Fibroblast of lung (primary cell): ENCODE measurements at regions not wholly inside any gene's neighbourhood (a gene's known extent, or its start where the extent isn't known, plus 50 kb on each side); places are given as distances from the start of the nearest gene placed in this dataset.

Source experiments
- DNase-seq, 2 donors: peaks; one replicate each; pipeline versions ENCODE4 v3.0.0 to v3.0.0-alpha.2; 2010; ENCODE audit warnings: low read depth in 2 of 2
- H2AFZ ChIP-seq: 2 replicates; pipeline ENCODE4 v1.5.1; 2012; ENCODE audit warnings: low read length, control low read depth, inconsistent platforms
- H3K27ac ChIP-seq: 2 replicates; pipeline ENCODE4 v1.5.1; 2011; ENCODE audit warnings: low read length, control low read depth; ENCODE audit not compliant: insufficient read depth
- H3K27me3 ChIP-seq: 2 replicates; pipeline ENCODE4 v1.5.1; 2011; ENCODE audit warnings: mild to moderate bottlenecking, low read length; ENCODE audit not compliant: control insufficient read depth, insufficient read depth
- H3K36me3 ChIP-seq: 2 replicates; pipeline ENCODE4 v1.5.1; 2011; ENCODE audit warnings: low read length; ENCODE audit not compliant: control insufficient read depth, insufficient read depth
- H3K4me1 ChIP-seq: 2 replicates; pipeline ENCODE4 v1.5.1; 2011; ENCODE audit warnings: low read length; ENCODE audit not compliant: control insufficient read depth, insufficient read depth; ENCODE audit errors: extremely low read depth
- H3K4me2 ChIP-seq: 2 replicates; pipeline ENCODE4 v1.5.1; 2011; ENCODE audit warnings: low read length, control low read depth; ENCODE audit not compliant: insufficient read depth; ENCODE audit errors: extremely low read depth
- H3K4me3 ChIP-seq, 4 experiments: fragments of 200-600 bp in 1 of 4; sonication (generic) in 1 of 4; replicated peaks in 1 of 4; 2 replicates each; pipeline ENCODE4 v1.5.1; 2011 to 2016; ENCODE audit warnings: low read length in 4 of 4, low read depth in 3 of 4, mild to moderate bottlenecking in 3 of 4, control low read depth in 2 of 4, inconsistent platforms in 1 of 4, mixed read lengths in 1 of 4; ENCODE audit not compliant: insufficient read depth in 1 of 4; ENCODE audit errors: control extremely low read depth in 1 of 4
- H3K79me2 ChIP-seq: 2 replicates; pipeline ENCODE4 v1.5.1; 2012; ENCODE audit warnings: mild to moderate bottlenecking, low read length, inconsistent platforms; ENCODE audit not compliant: control insufficient read depth, insufficient read depth
- H3K9ac ChIP-seq: 2 replicates; pipeline ENCODE4 v1.5.1; 2011; ENCODE audit warnings: mild to moderate bottlenecking, low read length, control low read depth; ENCODE audit not compliant: insufficient read depth
- H3K9me3 ChIP-seq: 2 replicates; pipeline ENCODE4 v1.5.1; 2012; ENCODE audit warnings: low read depth, low read length; ENCODE audit not compliant: control insufficient read depth, insufficient read depth
- H4K20me1 ChIP-seq: 2 replicates; pipeline ENCODE4 v1.5.1; 2011; ENCODE audit warnings: low read length; ENCODE audit not compliant: control insufficient read depth, insufficient read depth; ENCODE audit errors: extremely low read depth
- EZH2 ChIP-seq: IDR thresholded peaks from 2 replicates; pipeline ENCODE4 v1.5.1; 2012; ENCODE audit warnings: low read length, control low read depth, mild to moderate bottlenecking; ENCODE audit errors: missing control alignments
- TF ChIP-seq, protein P1 (sequence below), 2 donors: IDR thresholded peaks in 1 of 2; conservative IDR thresholded peaks in 1 of 2; 1 replicate in 1 of 2; 2 replicates in 1 of 2; pipeline ENCODE4 v1.5.1; 2011 to 2012; ENCODE audit warnings: low read length in 2 of 2, control low read depth in 1 of 2, inconsistent platforms in 1 of 2, low read depth in 1 of 2, mild to moderate bottlenecking in 1 of 2

DNA sequence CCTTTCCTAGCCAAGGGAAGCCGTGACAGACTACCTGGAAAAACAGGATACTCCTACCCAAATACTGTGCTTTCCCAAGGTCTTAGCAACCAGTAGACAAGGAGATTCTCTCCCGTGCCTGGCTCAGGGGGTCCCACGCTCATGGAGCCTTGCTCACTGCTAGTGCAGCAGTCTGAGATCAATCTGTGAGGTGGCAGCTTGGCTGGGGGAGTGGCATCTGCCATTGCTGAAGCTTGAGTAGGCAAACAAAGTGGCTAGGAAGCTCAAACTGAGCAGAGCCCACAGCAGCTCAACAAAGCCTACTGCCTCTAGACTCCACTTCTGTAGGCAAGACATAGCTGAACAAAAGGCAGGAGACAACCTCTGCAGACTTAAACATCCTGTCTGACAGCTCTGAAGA lies 177.1 kb downstream of the PARM1 start:
- H3K9ac ChIP-seq: no peak overlapping the region
- no peak overlapping the region for H3K27ac ChIP-seq
- H3K79me2 ChIP-seq: no peaks in the 10 kb centered on the region
- H3K27me3 ChIP-seq: no peaks in the 10 kb centered on the region
- no peak overlapping the region for H3K4me2 ChIP-seq
- no peaks in the 10 kb centered on the region for H3K4me1 ChIP-seq
- no peaks in the 10 kb centered on the region for H4K20me1 ChIP-seq
- TF ChIP-seq, protein P1, sequence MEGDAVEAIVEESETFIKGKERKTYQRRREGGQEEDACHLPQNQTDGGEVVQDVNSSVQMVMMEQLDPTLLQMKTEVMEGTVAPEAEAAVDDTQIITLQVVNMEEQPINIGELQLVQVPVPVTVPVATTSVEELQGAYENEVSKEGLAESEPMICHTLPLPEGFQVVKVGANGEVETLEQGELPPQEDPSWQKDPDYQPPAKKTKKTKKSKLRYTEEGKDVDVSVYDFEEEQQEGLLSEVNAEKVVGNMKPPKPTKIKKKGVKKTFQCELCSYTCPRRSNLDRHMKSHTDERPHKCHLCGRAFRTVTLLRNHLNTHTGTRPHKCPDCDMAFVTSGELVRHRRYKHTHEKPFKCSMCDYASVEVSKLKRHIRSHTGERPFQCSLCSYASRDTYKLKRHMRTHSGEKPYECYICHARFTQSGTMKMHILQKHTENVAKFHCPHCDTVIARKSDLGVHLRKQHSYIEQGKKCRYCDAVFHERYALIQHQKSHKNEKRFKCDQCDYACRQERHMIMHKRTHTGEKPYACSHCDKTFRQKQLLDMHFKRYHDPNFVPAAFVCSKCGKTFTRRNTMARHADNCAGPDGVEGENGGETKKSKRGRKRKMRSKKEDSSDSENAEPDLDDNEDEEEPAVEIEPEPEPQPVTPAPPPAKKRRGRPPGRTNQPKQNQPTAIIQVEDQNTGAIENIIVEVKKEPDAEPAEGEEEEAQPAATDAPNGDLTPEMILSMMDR (conservative IDR thresholded peaks at IDR 0.05 in 1 of 2, IDR thresholded peaks at IDR 0.05 in 1 of 2; ENCODE audit: low read depth in 1 of 2, low read length in 2 of 2): no peak
- no peak for TF ChIP-seq EZH2
- DNase-seq: no peak
- H3K9me3 ChIP-seq: no peaks in the 10 kb centered on the region
- H2AFZ ChIP-seq: no peak overlapping the region
- H3K4me3 ChIP-seq: no peak overlapping the region
- no peaks in the 10 kb centered on the region for H3K36me3 ChIP-seq

DNA sequence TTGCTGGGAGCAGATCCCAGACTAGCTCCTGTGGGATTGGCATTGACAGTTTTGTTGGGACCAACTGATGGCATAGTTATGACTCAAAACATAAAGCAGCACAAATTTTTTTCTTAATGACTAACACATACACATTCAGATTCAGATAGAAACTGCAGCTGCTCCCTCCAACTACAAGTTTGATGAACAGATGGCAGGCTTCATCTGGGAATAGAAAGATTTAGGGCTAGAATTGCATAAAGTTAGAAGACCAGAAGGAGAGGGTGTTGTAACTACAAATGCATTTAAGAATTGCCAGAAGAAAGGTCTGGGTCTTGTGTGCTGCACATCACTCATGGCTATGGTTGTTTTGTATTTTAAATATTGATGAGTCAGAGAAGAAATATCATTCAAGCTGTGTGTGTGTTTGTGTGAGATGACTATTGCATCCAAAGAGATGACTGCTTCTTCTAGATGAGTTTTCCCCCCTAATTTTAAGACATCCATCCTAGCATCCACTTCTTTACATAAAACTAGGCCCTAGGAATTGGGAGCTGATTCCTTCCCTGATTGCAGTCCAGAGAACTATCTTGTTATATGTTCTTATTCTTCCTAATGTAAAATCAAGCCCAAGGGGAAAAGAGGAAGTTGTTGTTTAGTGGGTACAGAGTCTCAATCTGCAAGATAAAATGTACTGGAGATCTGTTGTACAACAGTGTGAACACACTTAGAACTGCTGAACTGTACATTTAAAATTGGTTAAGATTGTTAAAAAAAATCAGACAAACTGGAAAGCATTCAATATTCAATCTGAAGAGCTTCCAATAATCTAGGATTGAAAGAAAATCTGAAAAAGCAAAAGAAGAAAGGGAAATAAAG lies 175.1 kb downstream of the PARM1 start:
- no peak overlapping the region for H3K4me2 ChIP-seq
- H3K9ac ChIP-seq: no peak overlapping the region
- no peaks in the 10 kb centered on the region for H3K9me3 ChIP-seq
- H4K20me1 ChIP-seq: no peaks in the 10 kb centered on the region
- H3K79me2 ChIP-seq: no peaks in the 10 kb centered on the region
- no peaks in the 10 kb centered on the region for H3K4me1 ChIP-seq
- H2AFZ ChIP-seq: no peak overlapping the region
- H3K27ac ChIP-seq: no peak overlapping the region
- no peak overlapping the region for H3K4me3 ChIP-seq
- peak in 1 of 2 donors; percentile 4 for DNase-seq
- no peaks in the 10 kb centered on the region for H3K36me3 ChIP-seq
- no peaks in the 10 kb centered on the region for H3K27me3 ChIP-seq
- no peak for TF ChIP-seq EZH2
- TF ChIP-seq, protein P1 (conservative IDR thresholded peaks at IDR 0.05 in 1 of 2, IDR thresholded peaks at IDR 0.05 in 1 of 2; ENCODE audit: low read depth in 1 of 2, low read length in 2 of 2): no peak

DNA sequence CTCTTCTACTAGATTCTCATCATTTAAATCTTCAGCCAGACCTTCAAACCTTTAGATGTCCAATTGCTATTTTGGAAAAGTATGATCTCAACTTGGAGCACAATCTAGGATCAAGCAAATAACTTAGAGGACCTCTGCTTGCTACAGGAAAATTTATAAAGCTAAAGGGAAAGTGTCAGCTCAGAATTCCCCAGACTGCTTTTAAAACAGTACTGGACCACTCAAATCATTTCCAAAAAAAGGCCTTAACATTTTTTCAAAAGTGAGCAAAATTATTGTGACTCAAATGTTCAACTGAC lies 169.8 kb downstream of the PARM1 start:
- Histone ChIP-seq H3K27me3 (no peaks in the 10 kb centered on the region), H3K4me3 (no peak overlapping the region), H3K4me2 (no peak overlapping the region), H3K27ac (no peak overlapping the region), H2AFZ (no peak overlapping the region), H3K9me3 (no peaks in the 10 kb centered on the region), H3K79me2 (no peaks in the 10 kb centered on the region), H3K9ac (no peak overlapping the region), H3K4me1 (no peaks in the 10 kb centered on the region), H4K20me1 (no peaks in the 10 kb centered on the region), H3K36me3 (no peaks in the 10 kb centered on the region)
- no peak for DNase-seq
- TF ChIP-seq, protein P1 (conservative IDR thresholded peaks at IDR 0.05 in 1 of 2, IDR thresholded peaks at IDR 0.05 in 1 of 2; ENCODE audit: low read depth in 1 of 2, low read length in 2 of 2): no peak
- no peak for TF ChIP-seq EZH2
